OCI-LY3 (cell line): ENCODE measurements at regions not wholly inside any gene's neighbourhood (a gene's known extent, or its start where the extent isn't known, plus 50 kb on each side); places are given as distances from the start of the nearest gene placed in this dataset.
"Not testable (repeated sequence)": the region's sequence is repeated elsewhere in the genome, so short reads cannot be mapped to it uniquely, and the experiment has no call there.

Experiments
- H2AFZ ChIP-seq: fragments of 200-600, 300-600 bp; shearing (Covaris generic); 2 replicates; pipeline ENCODE4 v1.6.0; 2014; ENCODE audit warnings: antibody characterized with exemption, low read depth, low read length
- H3K27ac ChIP-seq: fragments of 200-600, 300-600 bp; sonication (generic); 2 replicates; pipeline ENCODE4 v1.5.1; 2014; ENCODE audit warnings: mild to moderate bottlenecking, low read length, moderate library complexity, mixed read lengths
- H3K27me3 ChIP-seq: fragments of 200-600, 300-600 bp; sonication (generic); 2 replicates; pipeline ENCODE4 v1.6.1; 2014; ENCODE audit warnings: low read depth, low read length, mixed read lengths
- H3K36me3 ChIP-seq: fragments of 200-600, 300-600 bp; sonication (generic); replicated peaks from 2 replicates; pipeline ENCODE3; 2014; ENCODE audit warnings: low read depth, low read length, mixed read lengths
- H3K4me1 ChIP-seq: fragments of 300-600, 200-600 bp; sonication (generic); 2 replicates; pipeline ENCODE4 v1.6.1; 2014; ENCODE audit warnings: low read length, mixed read lengths
- H3K4me2 ChIP-seq: fragments of 200-600, 300-600 bp; sonication (generic); 2 replicates; pipeline ENCODE4 v1.6.1; 2014; ENCODE audit warnings: low read length, mixed read lengths
- H3K4me3 ChIP-seq: fragments of 300-600, 200-600 bp; sonication (generic); 2 replicates; pipeline ENCODE4 v1.5.1; 2014; ENCODE audit warnings: antibody characterized with exemption, mild to moderate bottlenecking, low read length, moderate library complexity
- H3K79me2 ChIP-seq: fragments of 300-600, 200-600 bp; shearing (Covaris generic); 2 replicates; pipeline ENCODE4 v1.6.1; 2014; ENCODE audit warnings: mild to moderate bottlenecking, low read length, mixed read lengths
- H3K9ac ChIP-seq: fragments of 300-600, 200-600 bp; shearing (Covaris generic); 2 replicates; pipeline ENCODE4 v1.6.0; 2014; ENCODE audit warnings: mild to moderate bottlenecking, low read length, moderate library complexity
- H3K9me3 ChIP-seq: fragments of 200-600, 300-600 bp; shearing (Covaris generic); 2 replicates; pipeline ENCODE4 v1.6.1; 2014; ENCODE audit warnings: low read length, mixed read lengths; ENCODE audit not compliant: insufficient read depth
- H4K20me1 ChIP-seq: fragments of 200-600, 300-600 bp; sonication (generic); 2 replicates; pipeline ENCODE4 v1.6.1; 2016; ENCODE audit warnings: low read length, mixed read lengths; ENCODE audit not compliant: insufficient read depth
- CTCF ChIP-seq: fragments of 200-600, 300-600 bp; sonication (generic); IDR thresholded peaks from 2 replicates; pipeline ENCODE4 v1.5.1; 2014; ENCODE audit warnings: antibody characterized with exemption, low read length, low read depth
- EZH2phosphoT487 ChIP-seq: fragments of 200-600 bp; shearing (Covaris generic); IDR thresholded peaks from 2 replicates; pipeline ENCODE4 v1.6.1; 2018; ENCODE audit warnings: antibody characterized with exemption, mixed run types, low read depth

- Histone ChIP-seq H4K20me1 (no peaks in the 10 kb centered on the region), H3K9ac (no peak overlapping the region; the same call in 1 of the 2 replicates), H3K4me3 (peak overlapping the region; percentile 36), H2AFZ (peak overlapping the region; percentile 63; the same call in 1 of the 2 replicates), H3K27me3 (no peaks in the 10 kb centered on the region), H3K4me1 (peaks cover 23% of the 10 kb centered on the region), H3K9me3 (no peaks in the 10 kb centered on the region), H3K36me3 (no peaks in the 10 kb centered on the region), H3K27ac (peak overlapping the region; percentile 62), H3K4me2 (peak overlapping the region; percentile 69), H3K79me2 (no peaks in the 10 kb centered on the region)
- no peak for TF ChIP-seq EZH2phosphoT487
- TF ChIP-seq CTCF, result no peak
Observed at GRCh38 chrY:9118704-9119103, 218.6 kb upstream of the TSPY4 start.

GRCh38 chrY:9124623-9125022 is 212.6 kb upstream of the TSPY4 start:
- TF ChIP-seq CTCF, result peak; percentile 38
- no peak for TF ChIP-seq EZH2phosphoT487
- Histone ChIP-seq H3K4me2 (no peak overlapping the region), H3K4me3 (no peak overlapping the region), H3K9ac (no peak overlapping the region), H3K36me3 (no peaks in the 10 kb centered on the region), H3K4me1 (peaks cover 8% of the 10 kb centered on the region), H2AFZ (no peak overlapping the region), H3K27me3 (no peaks in the 10 kb centered on the region), H4K20me1 (no peaks in the 10 kb centered on the region), H3K27ac (no peak overlapping the region), H3K79me2 (no peaks in the 10 kb centered on the region), H3K9me3 (no peaks in the 10 kb centered on the region)

GRCh38 chrY:9126545-9126944 is 210.7 kb upstream of the TSPY4 start:
- no peaks in the 10 kb centered on the region for H3K79me2 ChIP-seq
- no peaks in the 10 kb centered on the region for H4K20me1 ChIP-seq
- H3K36me3 ChIP-seq, result no peaks in the 10 kb centered on the region
- no peak overlapping the region for H3K27ac ChIP-seq
- H3K9me3 ChIP-seq, result no peaks in the 10 kb centered on the region
- H2AFZ ChIP-seq, result no peak overlapping the region
- H3K9ac ChIP-seq, result no peak overlapping the region
- TF ChIP-seq CTCF, result no peak
- no peak for TF ChIP-seq EZH2phosphoT487
- no peak overlapping the region for H3K4me3 ChIP-seq
- no peak overlapping the region for H3K4me2 ChIP-seq
- 0 out of 2 replicates have a peak, but pooled peaks cover 4% of the 10 kb centered on the region for H3K4me1 ChIP-seq
- H3K27me3 ChIP-seq, result no peaks in the 10 kb centered on the region

- H2AFZ ChIP-seq, H3K9ac ChIP-seq, H3K4me2 ChIP-seq, H3K27ac ChIP-seq, H3K79me2 ChIP-seq, H4K20me1 ChIP-seq, H3K36me3 ChIP-seq, H3K4me1 ChIP-seq, H3K27me3 ChIP-seq, H3K4me3 ChIP-seq, H3K9me3 ChIP-seq: not testable (repeated sequence)
Observed at GRCh38 chrY:9143366-9143765, 193.9 kb upstream of the TSPY4 start.

- not testable (repeated sequence) for H3K79me2 ChIP-seq, H3K9me3 ChIP-seq, H3K9ac ChIP-seq, H3K27ac ChIP-seq, H3K36me3 ChIP-seq, H2AFZ ChIP-seq, H3K4me3 ChIP-seq, H4K20me1 ChIP-seq, H3K4me1 ChIP-seq, H3K27me3 ChIP-seq, H3K4me2 ChIP-seq
Observed at GRCh38 chrY:9154552-9154951, 182.7 kb upstream of the TSPY4 start.
